Cardiac muscle cell (in vitro differentiated cells and primary cell): ENCODE measurements at regions not wholly inside any gene's neighbourhood (a gene's known extent, or its start where the extent isn't known, plus 50 kb on each side); places are given as distances from the start of the nearest gene placed in this dataset.

Experiments
- DNase-seq, 2 donors: peaks; one replicate each; pipeline versions ENCODE4 v3.0.0 to v3.0.0-alpha.2; 2010 to 2017; ENCODE audit warnings: low read depth in 1 of 2, low spot score in 1 of 2
- H3K27ac ChIP-seq: fragments of 200-600 bp; sonication (generic); 2 replicates; pipeline ENCODE4 v1.5.1; 2016
- H3K27me3 ChIP-seq: fragments of 200-600 bp; sonication (generic); 2 replicates; pipeline ENCODE4 v1.6.0; 2016; ENCODE audit warnings: control low read depth
- H3K36me3 ChIP-seq: fragments of 200-600 bp; sonication (generic); 2 replicates; pipeline ENCODE4 v1.5.1; 2016; ENCODE audit warnings: control low read depth
- H3K4me1 ChIP-seq: fragments of 200-600 bp; sonication (generic); 2 replicates; pipeline ENCODE4 v1.8.1; 2017; ENCODE audit warnings: low read depth, mild to moderate bottlenecking, mixed run types
- H3K4me3 ChIP-seq: fragments of 200-600 bp; sonication (generic); 2 replicates; pipeline ENCODE4 v1.5.1; 2016; ENCODE audit warnings: mild to moderate bottlenecking
- H3K9me3 ChIP-seq: fragments of 200-600 bp; sonication (generic); 2 replicates; pipeline ENCODE4 v1.5.1; 2017; ENCODE audit warnings: low read depth, mild to moderate bottlenecking, control low read depth
- CTCF ChIP-seq: IDR thresholded peaks from 2 replicates; pipeline ENCODE4 v1.5.1; 2012; ENCODE audit warnings: low read depth, mild to moderate bottlenecking, low read length

GRCh38 chr13:50071379-50071778, 56.1 kb downstream of the KCNRG start:
- Histone ChIP-seq H3K36me3 (no peaks in the 10 kb centered on the region), H3K9me3 (no peaks in the 10 kb centered on the region), H3K27ac (no peak overlapping the region), H3K4me3 (no peak overlapping the region), H3K27me3 (no peaks in the 10 kb centered on the region), H3K4me1 (peaks cover 8% of the 10 kb centered on the region)
- TF ChIP-seq CTCF: no peak
- no peak for DNase-seq

GRCh38 chr13:50072676-50073075, 57.4 kb downstream of the KCNRG start:
- TF ChIP-seq CTCF: no peak
- Histone ChIP-seq H3K27me3 (no peaks in the 10 kb centered on the region), H3K4me1 (peaks cover 8% of the 10 kb centered on the region), H3K36me3 (no peaks in the 10 kb centered on the region), H3K4me3 (no peak overlapping the region), H3K27ac (no peak overlapping the region), H3K9me3 (no peaks in the 10 kb centered on the region)
- DNase-seq: no peak

- no peaks in the 10 kb centered on the region for H3K36me3 ChIP-seq
- peaks cover 8% of the 10 kb centered on the region for H3K4me1 ChIP-seq
- H3K4me3 ChIP-seq: no peak overlapping the region
- H3K27me3 ChIP-seq: no peaks in the 10 kb centered on the region
- TF ChIP-seq CTCF: no peak
- no peak for DNase-seq
- H3K9me3 ChIP-seq: no peaks in the 10 kb centered on the region
- no peak overlapping the region for H3K27ac ChIP-seq
Measured at GRCh38 chr13:50073340-50073739, 58.1 kb downstream of the KCNRG start.

- H3K4me1 ChIP-seq: peaks cover 8% of the 10 kb centered on the region
- no peak for TF ChIP-seq CTCF
- no peaks in the 10 kb centered on the region for H3K27me3 ChIP-seq
- H3K9me3 ChIP-seq: no peaks in the 10 kb centered on the region
- no peak for DNase-seq
- no peaks in the 10 kb centered on the region for H3K36me3 ChIP-seq
- no peak overlapping the region for H3K27ac ChIP-seq
- no peak overlapping the region for H3K4me3 ChIP-seq
Measured at GRCh38 chr13:50074843-50075242, 59.6 kb downstream of the KCNRG start.

- no peaks in the 10 kb centered on the region for H3K27me3 ChIP-seq
- TF ChIP-seq CTCF: no peak
- H3K9me3 ChIP-seq: no peaks in the 10 kb centered on the region
- peaks cover 8% of the 10 kb centered on the region for H3K4me1 ChIP-seq
- H3K4me3 ChIP-seq: no peak overlapping the region
- H3K27ac ChIP-seq: no peak overlapping the region
- H3K36me3 ChIP-seq: no peaks in the 10 kb centered on the region
- no peak for DNase-seq
Measured at GRCh38 chr13:50075619-50076097, 60.4 kb downstream of the KCNRG start.

- Histone ChIP-seq H3K4me1 (peaks cover 2% of the 10 kb centered on the region), H3K27me3 (no peaks in the 10 kb centered on the region), H3K36me3 (no peaks in the 10 kb centered on the region), H3K27ac (no peak overlapping the region), H3K4me3 (no peak overlapping the region), H3K9me3 (no peaks in the 10 kb centered on the region)
- TF ChIP-seq CTCF: no peak
- no peak for DNase-seq
Measured at GRCh38 chr13:50077431-50077830, 62.2 kb downstream of the KCNRG start.
